Panc1 (cell line): ENCODE measurements at regions not wholly inside any gene's neighbourhood (a gene's known extent, or its start where the extent isn't known, plus 50 kb on each side); places are given as distances from the start of the nearest gene placed in this dataset.

Experiments
- POLR2AphosphoS5 ChIP-seq: IDR thresholded peaks from 2 replicates; pipeline ENCODE4 v1.6.1; 2012; ENCODE audit warnings: mild to moderate bottlenecking, low read depth, low read length, moderate library complexity
- REST ChIP-seq, 2 experiments: IDR thresholded peaks; 2 replicates each; pipeline ENCODE4 v1.6.1; 2011 to 2012; ENCODE audit warnings: low read depth in 2 of 2, control low read depth in 1 of 2, low read length in 1 of 2, mild to moderate bottlenecking in 1 of 2, moderate library complexity in 1 of 2; ENCODE audit not compliant: insufficient read depth in 1 of 2
- TF ChIP-seq, protein P1 (sequence below): fragments of 450-650 bp; IDR thresholded peaks from 2 replicates; pipeline ENCODE4 v1.5.1; 2017; ENCODE audit warnings: mild to moderate bottlenecking

DNA sequence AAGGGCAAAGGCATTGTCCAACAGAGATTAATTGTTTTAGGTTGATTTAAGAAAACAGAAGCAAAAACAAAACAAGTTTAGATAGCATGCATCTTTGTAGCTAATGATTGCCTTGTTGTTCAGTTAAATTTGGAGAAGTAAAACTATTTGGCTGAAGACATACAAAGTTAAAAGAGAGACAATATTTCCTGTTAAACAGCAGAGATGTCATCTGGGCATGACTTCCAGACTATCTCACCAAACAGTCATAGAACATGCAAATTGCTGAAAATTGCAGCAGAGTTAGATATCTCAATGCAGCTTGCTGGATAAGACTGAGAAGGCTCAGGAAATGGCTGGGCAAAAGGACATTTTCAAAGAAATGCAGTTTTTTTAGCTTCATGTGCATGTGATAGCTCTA is 57.5 kb upstream of the PDGFD start:
- TF ChIP-seq, protein P1, sequence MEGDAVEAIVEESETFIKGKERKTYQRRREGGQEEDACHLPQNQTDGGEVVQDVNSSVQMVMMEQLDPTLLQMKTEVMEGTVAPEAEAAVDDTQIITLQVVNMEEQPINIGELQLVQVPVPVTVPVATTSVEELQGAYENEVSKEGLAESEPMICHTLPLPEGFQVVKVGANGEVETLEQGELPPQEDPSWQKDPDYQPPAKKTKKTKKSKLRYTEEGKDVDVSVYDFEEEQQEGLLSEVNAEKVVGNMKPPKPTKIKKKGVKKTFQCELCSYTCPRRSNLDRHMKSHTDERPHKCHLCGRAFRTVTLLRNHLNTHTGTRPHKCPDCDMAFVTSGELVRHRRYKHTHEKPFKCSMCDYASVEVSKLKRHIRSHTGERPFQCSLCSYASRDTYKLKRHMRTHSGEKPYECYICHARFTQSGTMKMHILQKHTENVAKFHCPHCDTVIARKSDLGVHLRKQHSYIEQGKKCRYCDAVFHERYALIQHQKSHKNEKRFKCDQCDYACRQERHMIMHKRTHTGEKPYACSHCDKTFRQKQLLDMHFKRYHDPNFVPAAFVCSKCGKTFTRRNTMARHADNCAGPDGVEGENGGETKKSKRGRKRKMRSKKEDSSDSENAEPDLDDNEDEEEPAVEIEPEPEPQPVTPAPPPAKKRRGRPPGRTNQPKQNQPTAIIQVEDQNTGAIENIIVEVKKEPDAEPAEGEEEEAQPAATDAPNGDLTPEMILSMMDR: no peak
- no peak for TF ChIP-seq REST (IDR thresholded peaks at IDR 0.05; ENCODE audit: insufficient read depth in 1 of 2, low read depth in 2 of 2, low read length in 1 of 2)
- TF ChIP-seq POLR2AphosphoS5: no peak
